Hematopoietic multipotent progenitor cell treated with erythropoietin and hydrocortisone succinate and interleukin-3 and kit ligand, for 4 days (in vitro differentiated cells): ENCODE measurements at regions not wholly inside any gene's neighbourhood (a gene's known extent, or its start where the extent isn't known, plus 50 kb on each side); places are given as distances from the start of the nearest gene placed in this dataset.
"Not testable (repeated sequence)": the region's sequence is repeated elsewhere in the genome, so short reads cannot be mapped to it uniquely, and the experiment has no call there.

Experiments
- DNase-seq: peaks from one replicate; pipeline ENCODE4 v3.0.0-alpha.2; 2015

DNA sequence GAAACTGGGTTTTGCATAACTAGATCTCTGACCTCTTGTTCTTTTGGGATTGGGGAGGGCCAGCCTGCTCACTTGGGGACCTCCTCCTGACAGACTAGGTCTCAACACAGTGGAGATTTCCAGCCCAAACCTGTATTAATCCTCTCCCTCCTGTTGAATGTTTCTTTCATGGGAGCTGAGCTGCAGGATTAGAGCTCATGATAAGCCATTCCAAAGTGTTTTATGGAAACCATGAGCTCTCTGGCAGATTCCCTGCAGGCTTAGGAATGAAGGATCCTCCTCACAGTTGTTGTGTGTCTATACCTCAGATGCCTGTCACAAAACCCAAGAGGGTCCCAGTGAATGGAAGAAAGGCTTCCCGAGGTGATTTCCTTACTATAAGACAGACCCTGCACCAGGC lies 248.4 kb upstream of the B3GAT1 start:
- DNase-seq: no peak

DNA sequence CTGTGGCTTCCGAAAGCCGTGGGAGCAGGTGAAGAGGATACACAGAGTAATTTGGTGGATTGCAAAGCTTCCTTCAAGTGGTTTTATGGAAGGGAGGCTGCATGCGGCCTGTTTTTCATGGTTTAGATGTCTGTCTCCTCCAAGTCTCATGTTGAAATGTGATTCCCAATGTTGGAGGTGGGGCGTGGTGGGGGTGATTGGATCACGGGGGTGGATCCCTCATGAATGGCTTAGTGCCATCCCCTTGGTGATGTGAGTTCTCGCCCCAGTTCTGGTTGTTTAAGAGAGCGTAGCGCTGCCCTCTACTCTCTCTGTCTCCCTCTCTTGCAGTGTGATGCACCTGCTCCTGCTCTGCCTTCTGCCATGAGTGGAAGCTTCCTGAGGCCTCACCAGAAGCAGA lies 247.8 kb upstream of the B3GAT1 start:
- no peak for DNase-seq

DNA sequence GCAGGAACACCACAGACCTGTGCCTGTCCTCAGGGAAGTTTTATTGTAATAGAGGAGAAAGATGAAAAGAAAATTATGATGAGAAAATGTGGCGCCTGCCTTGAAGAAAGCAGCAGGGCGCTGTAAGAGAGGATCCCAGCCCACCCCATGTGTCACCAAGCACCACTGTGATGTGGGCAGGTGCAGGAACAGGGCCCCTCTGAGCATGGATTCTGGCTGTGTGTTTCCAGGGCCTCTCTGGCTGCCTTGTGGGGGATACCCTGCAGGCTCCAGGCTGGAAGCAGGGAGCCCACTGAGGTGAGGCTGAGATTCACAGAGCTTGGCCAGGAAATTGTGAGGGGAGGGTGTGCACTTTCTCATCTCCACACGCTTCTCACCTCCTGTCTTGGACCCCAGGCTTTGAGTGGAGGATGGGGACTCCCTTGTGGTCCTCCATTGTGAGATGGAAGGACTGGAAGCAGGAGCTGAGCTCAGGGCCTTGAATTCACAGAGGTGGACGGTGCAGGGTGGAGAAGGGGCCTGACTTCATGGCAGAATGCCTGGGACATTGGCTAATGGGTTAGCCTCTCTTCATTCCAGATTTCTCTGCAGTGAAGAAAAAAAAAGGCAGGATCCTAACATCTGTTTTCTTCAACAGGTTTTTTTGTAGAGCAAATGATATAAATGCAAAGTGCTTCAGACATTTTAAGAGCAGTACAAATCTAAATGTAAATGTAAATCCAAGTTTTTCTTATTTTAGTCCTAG lies 246.6 kb upstream of the B3GAT1 start:
- no peak for DNase-seq

DNA sequence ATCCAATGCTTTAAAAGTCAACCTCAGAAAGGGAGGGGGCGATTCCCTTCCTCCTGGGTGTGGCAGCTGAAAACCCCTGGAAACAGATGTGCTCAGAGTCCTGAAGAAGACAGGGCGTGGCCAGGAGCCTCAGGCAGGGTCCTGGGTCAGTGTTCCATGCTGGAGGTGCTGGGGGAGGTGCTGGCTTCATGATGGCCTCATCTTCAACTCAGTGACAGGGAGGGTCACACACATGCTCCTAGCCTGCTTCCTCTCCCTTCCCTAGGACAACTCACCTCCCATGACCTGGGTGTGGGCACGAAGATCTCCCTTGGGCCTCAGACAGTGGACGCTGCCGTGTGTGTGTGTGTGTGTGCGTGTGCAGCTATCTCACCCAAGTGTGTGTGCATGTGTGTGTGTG lies 245.6 kb upstream of the B3GAT1 start:
- DNase-seq: no peak

DNA sequence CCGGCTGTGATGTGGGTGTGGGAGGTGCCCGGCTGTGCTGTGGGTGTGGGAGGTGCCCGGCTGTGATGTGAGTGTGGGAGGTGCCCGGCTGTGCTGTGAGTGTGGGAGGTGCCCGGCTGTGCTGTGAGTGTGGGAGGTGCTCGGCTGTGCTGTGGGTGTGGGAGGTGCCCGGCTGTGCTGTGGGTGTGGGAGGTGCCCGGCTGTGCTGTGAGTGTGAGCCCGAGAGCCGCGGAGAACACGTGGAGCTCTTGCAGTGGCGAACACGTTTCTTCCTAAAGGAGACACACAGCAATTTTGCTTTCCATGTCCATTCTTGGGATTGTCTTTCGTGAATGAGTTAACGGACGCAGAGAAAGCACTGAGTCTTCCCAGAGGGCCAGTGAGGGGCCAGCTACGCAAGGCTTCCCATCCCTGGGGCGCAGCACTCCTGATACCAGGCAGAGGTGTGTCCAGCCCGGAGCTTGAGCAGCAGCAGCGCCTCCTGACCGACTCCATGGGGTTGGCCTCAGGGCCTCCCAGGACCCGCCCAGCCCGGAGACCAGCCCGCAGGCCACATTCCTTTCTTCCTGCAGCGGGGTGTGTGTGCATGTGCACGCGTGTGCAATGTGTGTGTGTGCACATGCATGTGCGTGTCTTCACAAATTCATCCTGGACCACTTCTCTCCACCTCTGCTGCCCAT lies 245.0 kb upstream of the B3GAT1 start:
- no peak for DNase-seq

DNA sequence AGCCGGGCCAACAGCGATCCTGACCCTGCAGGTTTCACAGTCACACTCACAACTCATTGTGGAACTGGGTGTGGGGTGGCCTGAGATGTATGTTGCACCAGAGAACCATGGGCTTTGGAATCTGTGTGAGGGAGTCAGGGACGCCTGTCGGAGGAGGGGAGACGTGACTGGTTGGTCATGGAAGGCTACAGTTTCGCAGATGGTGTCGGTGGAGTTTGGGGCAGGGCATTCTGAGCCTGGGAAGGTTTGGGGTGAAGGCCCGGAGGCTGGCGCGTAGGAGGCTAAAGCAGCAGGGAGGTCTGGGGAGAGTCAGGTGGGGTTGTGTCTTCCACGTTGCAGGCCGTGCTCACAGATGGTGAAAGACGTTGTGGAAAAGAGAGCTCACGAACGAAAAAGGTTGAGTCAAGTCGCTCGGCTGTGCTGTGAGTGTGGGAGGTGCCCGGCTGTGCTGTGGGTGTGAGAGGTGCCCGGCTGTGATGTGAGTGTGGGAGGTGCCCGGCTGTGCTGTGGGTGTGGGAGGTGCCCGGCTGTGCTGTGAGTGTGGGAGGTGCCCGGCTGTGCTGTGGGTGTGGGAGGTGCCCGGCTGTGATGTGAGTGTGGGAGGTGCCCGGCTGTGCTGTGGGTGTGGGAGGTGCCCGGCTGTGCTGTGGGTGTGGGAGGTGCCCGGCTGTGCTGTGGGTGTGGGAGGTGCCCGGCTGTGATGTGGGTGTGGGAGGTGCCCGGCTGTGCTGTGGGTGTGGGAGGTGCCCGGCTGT lies 244.2 kb upstream of the B3GAT1 start:
- not testable (repeated sequence) for DNase-seq

DNA sequence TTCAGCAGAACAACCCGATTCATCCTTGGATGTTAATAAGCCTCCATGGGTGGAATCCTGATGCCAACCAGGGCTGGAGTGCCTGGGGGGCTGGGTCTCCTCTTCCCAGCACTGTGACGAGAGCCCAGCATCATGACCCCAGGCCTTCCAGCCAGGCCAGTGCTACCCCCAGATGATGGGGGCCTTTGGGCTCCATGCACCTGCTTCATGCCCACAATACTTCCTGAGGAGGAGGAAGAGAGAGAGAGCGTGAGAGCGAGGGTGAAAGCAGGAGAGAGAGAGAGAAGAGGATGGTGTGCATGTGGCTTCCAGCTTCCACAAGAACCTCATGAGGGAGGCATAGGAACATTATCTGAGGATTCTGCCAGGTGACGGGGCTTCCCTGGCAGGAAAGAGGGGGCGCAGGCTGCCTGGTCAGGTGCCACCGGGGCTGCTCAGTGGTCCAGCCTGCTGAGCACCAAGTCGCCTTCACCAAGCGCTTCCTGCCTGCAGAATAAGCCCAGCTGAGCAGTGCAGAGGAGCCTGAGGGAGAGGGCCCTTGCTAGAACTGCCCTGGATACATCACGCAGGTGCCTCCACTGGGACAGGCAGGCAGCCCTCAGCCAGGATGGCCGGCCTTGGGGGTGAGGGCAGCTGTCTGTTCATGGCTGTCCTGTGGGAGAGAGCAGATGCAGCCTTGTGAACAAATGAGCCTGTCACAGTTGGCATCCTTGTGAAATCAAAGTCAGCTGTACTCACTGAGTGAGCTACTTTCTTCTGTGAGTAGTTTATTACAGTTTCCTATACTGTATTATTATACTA lies 243.3 kb upstream of the B3GAT1 start:
- DNase-seq: no peak

DNA sequence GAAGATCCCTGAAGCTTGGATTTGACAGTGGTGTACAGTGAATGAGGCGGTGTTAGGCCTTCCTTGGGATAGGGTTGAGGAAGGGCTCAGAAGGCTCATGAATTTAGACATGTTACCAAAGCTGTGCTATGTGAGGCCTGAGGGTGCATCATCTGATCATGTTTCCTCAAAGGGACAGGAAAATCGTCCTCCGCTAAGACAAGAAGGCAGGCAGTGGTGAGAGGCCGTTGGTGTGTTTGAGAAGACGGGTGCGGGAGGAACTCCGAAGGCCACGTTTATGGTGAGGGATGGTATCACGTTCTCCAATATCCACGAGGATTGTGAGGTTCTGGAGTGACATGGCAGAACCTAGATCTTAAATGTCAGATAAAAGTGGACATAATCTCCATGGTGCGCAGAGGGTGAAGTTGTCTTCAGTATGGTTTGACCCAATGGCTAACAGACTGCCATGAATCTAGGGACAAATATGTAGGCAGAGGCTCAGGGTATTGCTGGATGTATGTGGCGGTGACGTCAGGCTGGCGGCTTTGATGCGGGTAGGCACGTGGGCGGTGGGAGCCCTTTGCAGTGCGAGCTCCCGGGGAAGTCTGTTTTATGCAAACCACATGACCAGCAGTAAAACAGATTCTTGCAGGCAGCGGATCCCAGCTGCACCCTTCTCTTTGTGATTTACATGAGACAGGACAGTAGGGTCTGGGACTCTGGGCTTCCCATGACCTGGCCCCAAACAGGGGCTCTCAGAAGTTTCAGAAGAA lies 242.3 kb upstream of the B3GAT1 start:
- no peak for DNase-seq

DNA sequence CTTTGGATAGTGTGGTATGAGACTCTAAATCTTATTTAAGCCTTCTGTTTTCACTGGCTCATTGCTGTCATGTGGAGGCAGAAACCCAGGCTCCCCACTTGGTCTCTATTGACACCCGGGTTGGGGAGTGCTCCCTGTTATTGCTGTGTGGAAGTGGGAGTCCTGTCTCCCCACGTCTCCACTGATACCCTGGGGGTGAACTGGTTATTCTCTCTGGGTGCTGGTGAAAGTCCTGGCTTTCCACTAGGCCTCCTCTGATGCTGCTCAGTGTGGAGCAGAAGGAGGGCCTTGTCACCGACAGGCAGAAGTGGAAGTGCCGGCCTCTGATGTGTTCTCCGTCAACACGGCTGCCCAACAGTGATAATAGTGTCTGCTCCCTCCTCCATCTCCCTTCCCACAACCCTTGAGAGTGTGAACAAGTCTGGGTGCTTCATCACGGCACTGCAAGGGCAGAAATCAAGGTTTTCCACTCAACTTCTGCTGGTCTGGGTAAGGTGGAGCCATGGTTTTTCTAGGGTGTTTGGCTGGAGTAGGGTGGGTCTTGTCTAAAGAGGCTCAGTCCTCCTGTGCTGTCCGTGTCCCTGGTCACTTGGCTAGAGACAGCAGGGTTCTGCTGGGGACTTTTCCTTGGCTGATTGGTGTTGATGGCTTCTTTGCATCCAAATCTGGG lies 240.7 kb upstream of the B3GAT1 start:
- DNase-seq: no peak

DNA sequence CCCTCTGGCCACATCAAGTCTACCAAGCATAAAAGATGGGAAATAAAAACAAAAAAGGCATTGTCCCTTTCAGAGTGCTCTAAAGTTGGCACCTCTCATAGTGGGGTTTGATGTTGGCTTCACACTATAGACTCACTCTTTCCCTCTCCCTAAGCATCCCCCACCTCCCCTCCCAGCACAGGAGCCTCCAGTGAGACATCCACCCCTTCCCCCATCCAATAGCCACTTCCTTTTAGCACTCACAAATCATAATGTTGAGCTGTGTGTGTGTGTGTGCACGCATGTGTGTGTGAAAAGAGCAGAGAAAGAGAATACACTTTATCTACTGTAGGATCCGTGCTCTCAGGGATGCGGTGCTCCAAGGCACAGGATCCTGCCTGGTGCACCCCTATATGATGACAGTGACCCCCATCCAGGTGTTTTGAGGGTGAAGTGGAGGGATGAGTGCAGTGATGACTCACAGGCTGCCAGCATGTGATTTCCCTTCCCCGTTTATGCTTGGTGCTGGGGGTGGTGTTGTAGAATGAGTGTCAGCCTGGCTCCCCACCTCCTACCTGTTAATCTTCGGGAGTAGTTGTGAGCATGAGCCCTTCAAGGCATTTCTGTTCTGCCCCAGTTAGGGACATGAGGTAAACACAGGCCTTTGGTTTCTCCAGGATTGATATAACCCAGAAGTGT lies 235.2 kb upstream of the B3GAT1 start:
- DNase-seq: no peak

DNA sequence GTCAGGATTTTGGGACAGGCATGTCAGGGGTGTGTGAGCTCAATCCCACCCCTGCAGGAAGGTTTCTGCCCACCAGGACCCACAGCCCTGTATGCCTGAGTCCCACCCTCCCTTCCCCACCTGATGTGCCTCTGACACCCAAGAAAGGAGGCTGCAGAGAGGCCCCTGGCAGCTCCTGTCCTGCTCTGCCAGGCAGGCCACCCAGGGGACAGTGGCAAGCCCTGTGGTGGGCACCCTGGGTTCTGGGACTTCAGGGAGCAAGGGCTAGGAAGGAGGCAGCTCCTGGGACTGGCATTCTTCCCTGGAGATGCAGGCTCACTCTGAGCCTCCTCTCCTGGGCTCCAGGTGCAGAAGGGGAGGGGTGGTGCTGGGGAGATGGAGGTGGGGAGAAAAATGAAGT lies 234.5 kb upstream of the B3GAT1 start:
- DNase-seq: no peak

DNA sequence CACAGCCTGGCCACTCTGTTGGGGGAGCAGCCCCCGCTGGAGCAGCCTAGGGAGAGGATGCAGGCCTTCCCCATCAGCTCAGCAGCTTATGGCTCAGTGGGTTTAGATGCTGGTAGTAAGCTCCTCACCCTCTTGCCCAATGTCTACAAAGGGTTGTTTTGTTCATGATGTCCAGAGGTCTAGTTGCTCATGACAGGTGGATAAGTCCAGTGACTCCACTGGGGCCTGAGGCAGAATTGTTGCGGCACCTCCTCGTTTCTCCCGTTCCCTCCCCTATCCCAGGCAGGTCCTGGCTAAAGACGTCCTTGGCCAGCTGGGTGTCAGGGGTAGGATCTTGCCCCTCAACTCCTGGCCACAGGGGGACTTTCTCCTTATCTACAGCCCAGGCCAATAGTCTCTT lies 233.5 kb upstream of the B3GAT1 start:
- no peak for DNase-seq

DNA sequence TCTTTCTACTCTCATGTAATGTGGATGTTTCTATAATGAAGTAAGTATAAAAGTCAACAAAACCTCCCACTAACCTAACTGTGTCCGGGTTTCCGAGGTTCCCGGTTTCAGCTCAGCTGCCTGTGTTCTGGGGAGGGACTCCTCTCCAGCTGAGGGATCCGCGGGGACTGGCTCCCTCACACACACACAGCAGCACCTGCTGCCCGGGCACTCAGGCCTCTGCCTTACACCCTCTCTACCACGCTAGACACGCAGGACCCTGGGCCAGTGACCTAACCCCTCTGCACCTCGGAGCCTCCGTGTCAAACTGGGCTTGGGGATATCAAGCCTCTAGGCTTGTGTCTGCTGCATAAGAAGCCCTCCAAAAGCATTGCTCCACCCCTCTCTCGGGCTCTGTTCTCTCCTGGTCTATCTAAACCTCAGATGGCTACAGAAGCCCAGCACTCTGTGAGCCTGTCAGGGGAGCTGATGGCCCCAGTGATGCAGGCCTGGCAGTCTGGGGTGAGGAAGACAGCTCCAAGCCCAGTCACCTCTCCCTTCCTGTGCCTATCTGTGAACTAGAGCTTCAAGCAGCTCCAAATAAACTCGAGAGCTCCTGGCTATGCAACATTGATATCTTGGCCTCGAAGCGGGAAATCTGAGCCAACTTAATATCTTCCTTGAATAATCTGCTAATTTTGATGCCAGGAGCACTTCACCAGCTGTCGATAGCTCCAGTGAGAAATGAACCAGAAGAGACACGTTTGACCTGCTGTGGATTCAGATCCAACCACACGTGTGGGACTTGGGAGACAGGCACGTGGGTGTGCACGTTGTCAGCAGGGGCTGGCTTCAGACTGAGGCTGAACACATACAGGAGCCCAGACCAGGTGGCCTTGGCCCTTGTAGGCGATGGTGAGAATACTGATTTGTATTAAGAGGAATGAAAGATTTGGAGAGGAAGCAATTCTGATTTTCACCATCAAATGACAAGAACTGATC lies 232.7 kb upstream of the B3GAT1 start:
- no peak for DNase-seq

DNA sequence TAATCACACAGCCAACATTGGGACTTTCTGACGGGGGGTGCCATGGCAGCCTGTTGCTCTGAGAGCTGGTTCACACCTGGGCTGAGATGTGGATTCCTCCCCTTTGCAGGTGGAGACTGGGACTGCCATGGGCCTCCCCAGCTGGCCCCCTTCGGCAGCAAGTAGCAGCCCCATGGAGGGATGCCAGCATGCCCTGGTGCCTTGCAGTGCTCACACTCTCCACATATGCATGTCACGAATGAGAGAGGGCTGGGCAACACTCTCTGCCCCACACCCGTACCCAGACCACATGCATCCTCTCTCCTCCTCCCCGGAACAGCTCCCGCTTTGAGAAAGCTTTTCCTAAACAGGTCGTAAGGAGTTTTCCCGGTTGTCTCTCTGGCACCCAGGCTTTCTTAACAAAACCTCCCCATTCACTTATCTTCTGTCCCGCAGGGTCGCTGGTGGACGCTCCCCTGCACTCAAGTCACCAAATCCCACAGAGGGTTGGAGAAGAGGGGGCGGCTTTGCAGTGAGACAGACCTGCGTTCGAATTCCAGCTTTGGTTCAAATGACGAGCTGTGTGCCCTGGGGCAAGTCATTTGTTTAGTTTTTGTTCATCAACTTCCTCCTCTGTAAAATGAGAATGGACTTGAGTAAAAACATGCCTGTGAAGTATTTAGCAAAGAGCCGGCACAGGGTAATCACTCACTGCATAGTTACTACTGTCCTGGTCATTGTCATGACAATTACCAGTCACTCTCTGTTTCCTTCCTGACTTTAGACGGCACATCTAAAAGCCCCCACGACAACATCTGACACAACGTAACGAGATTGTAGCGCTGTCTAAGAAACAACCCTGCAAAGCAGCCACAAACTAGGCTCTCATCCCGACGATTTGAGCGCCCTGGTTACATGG lies 231.3 kb upstream of the B3GAT1 start:
- DNase-seq: no peak

DNA sequence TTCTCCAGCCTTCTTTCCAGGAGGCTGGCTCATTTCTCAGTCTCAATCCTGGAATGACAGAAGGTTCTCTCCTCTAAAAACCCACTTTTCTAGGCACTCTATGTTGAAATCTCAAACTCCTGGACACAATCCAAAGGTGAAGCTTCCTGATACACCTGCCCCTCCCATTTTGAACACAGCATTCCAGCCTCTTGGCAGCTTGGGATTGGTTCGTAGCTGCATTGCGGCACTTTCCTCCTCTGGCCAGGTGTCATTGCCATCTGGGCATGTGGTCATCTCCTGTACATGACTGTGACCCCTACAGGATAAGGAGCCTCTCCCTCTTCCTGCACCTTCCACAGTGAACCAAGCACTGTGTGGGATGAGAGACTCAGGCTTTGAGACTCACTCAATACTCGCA lies 230.2 kb upstream of the B3GAT1 start:
- DNase-seq: no peak

DNA sequence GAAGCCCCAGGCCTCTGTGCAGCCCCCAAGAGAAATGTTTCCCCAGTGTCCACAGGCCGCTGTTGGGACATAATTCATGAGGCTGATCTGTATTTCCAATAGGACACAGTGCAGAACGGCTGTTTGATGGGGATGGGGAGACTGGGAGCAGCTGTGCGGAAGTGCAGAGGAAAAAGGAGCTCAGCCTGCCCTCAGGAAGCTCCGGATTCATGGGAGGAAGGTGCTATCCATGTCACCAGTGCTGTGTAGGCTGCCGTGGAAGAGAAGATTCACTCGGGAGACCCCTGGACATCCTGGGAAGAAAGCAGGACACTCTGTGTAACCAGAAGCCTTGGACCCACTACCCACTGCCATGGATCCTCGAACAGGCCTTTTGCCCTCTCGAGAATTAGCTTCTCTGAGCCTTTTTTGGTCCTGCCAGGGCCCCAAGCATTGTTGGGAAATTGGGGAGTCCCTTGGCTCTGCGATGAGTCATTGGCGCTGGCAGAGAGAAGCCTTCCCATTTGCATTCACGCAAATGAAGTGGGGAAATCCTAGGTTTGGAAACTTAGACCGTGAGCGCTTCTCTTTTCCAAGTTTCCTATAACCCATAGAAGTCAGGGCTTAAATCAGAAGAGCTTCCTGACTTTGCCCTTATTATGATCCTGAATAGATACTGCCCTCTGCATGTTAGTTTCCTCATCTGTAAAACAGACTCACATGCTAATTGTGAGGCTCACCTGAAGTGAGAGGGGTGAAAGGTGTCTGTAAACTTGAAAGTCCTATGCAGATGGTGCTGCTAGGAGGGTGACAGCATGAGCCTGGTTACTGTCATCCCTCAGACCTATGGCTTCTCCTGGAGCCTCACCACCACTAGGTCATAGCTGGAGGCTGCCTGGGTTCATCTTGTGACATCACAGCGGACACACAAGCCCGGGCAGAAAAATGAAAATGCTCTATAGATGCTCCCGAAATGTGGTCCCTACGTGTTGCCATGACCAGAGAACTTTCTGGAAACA lies 229.2 kb upstream of the B3GAT1 start:
- no peak for DNase-seq

DNA sequence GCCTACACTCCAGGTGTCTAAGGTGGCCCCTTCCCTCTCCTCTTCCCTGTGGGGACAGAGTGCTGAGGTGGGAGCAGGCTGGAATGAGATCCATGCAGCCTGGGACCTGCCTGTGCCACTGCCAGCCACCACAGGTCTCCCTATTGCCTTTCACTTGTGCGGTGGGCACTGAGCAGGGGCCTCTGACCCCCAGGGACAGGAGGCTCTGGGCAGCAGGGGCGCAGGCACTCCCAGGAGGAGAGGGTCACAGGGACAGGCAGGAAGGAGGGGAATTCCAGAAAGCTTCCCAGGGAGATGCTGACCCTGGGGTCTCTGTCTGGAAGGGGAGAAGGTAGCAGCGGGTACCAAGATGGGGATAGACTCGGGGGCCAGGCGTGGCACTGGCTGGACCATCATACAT lies 228.5 kb upstream of the B3GAT1 start:
- no peak for DNase-seq
